ENCODE measurements at regions not wholly inside any gene's neighbourhood (a gene's known extent, or its start where the extent isn't known, plus 50 kb on each side); places are given as distances from the start of the nearest gene placed in this dataset.
A peak's percentile ranks its signal among the peaks of the same experiment; 100 is the strongest.
"Not testable (repeated sequence)": the region's sequence is repeated elsewhere in the genome, so short reads cannot be mapped to it uniquely, and the experiment has no call there.

- DNase-seq (ENCODE audit: low spot score), result no peak
Observed at GRCh38 chr11:109480251-109480650, 58.3 kb downstream of the C11orf87 start.

GRCh38 chr11:109486129-109486528 lies 64.1 kb downstream of the C11orf87 start:
- DNase-seq (ENCODE audit: low spot score), result no peak

GRCh38 chr11:109490953-109491635 lies 69.1 kb downstream of the C11orf87 start:
- DNase-seq (ENCODE audit: low spot score), result peak; percentile 39

GRCh38 chr11:109506115-109506514 lies 84.1 kb downstream of the C11orf87 start:
- no peak for DNase-seq (ENCODE audit: low spot score)

GRCh38 chr11:109507331-109507730 lies 85.3 kb downstream of the C11orf87 start:
- DNase-seq (ENCODE audit: low spot score), result no peak

GRCh38 chr11:109507836-109508561 lies 86.0 kb downstream of the C11orf87 start:
- no peak for DNase-seq (ENCODE audit: low spot score)

GRCh38 chr11:109508943-109509342 lies 87.0 kb downstream of the C11orf87 start:
- no peak for DNase-seq (ENCODE audit: low spot score)

- DNase-seq (ENCODE audit: low spot score), result no peak
Observed at GRCh38 chr11:109510316-109510715, 88.3 kb downstream of the C11orf87 start.

- no peak for DNase-seq (ENCODE audit: low spot score)
Observed at GRCh38 chr11:109511598-109511997, 89.6 kb downstream of the C11orf87 start.

- DNase-seq (ENCODE audit: low spot score), result no peak
Observed at GRCh38 chr11:109512249-109512648, 90.3 kb downstream of the C11orf87 start.

GRCh38 chr11:109512680-109513079 lies 90.7 kb downstream of the C11orf87 start:
- no peak for DNase-seq (ENCODE audit: low spot score)

GRCh38 chr11:109514313-109515018 lies 92.5 kb downstream of the C11orf87 start:
- DNase-seq (ENCODE audit: low spot score), result no peak

- no peak for DNase-seq (ENCODE audit: low spot score)
Observed at GRCh38 chr11:109519253-109519652, 97.3 kb downstream of the C11orf87 start.

- DNase-seq (ENCODE audit: low spot score), result no peak
Observed at GRCh38 chr11:109521571-109522086, 99.6 kb downstream of the C11orf87 start.

- DNase-seq (ENCODE audit: low spot score), result no peak
Observed at GRCh38 chr11:109522116-109522755, 100.2 kb downstream of the C11orf87 start.

- not testable (repeated sequence) for DNase-seq (ENCODE audit: low spot score)
Observed at GRCh38 chr11:109525636-109526035, 103.6 kb downstream of the C11orf87 start.

- no peak for DNase-seq (ENCODE audit: low spot score)
Observed at GRCh38 chr11:109526061-109526460, 104.1 kb downstream of the C11orf87 start.

GRCh38 chr11:109526931-109527330 lies 104.9 kb downstream of the C11orf87 start:
- no peak for DNase-seq (ENCODE audit: low spot score)

GRCh38 chr11:109527496-109527895 lies 105.5 kb downstream of the C11orf87 start:
- DNase-seq (ENCODE audit: low spot score), result peak; percentile 42

- DNase-seq (ENCODE audit: low spot score), result peak; percentile 67
Observed at GRCh38 chr11:109547356-109548027, 125.5 kb downstream of the C11orf87 start.

- peak; percentile 14 for DNase-seq (ENCODE audit: low spot score)
Observed at GRCh38 chr11:109552376-109552775, 130.4 kb downstream of the C11orf87 start.

- no peak for DNase-seq (ENCODE audit: low spot score)
Observed at GRCh38 chr11:109553284-109553683, 131.3 kb downstream of the C11orf87 start.
